Ascending aorta (tissue), 2 donors: ENCODE measurements at regions not wholly inside any gene's neighbourhood (a gene's known extent, or its start where the extent isn't known, plus 50 kb on each side); places are given as distances from the start of the nearest gene placed in this dataset.

Experiments
- DNase-seq, 2 donors: peaks; one replicate each; pipeline ENCODE4 v3.0.0-alpha.2; 2019; ENCODE audit warnings: low spot score in 2 of 2
- H3K27ac ChIP-seq, 2 donors: fragments of 200-600 bp; sonication (generic); one replicate each; pipeline ENCODE4 v1.5.1; 2016 to 2017; ENCODE audit warnings: mild to moderate bottlenecking in 1 of 2
- H3K27me3 ChIP-seq: fragments of 200-600 bp; sonication (generic); one replicate; pipeline ENCODE4 v1.5.1; 2017
- H3K36me3 ChIP-seq, 2 donors: fragments of 200-600 bp; sonication (generic); one replicate each; pipeline ENCODE4 v1.5.1; 2016
- H3K4me1 ChIP-seq, 2 donors: fragments of 200-600 bp; sonication (generic); one replicate each; pipeline ENCODE4 v1.5.1; 2016 to 2017; ENCODE audit warnings: mild to moderate bottlenecking in 1 of 2
- H3K4me3 ChIP-seq, 2 donors: fragments of 200-600 bp; sonication (generic); one replicate each; pipeline ENCODE4 v1.5.1; 2016 to 2017; ENCODE audit warnings: mild to moderate bottlenecking in 1 of 2
- H3K9me3 ChIP-seq, 2 donors: fragments of 200-600 bp; sonication (generic); one replicate each; pipeline ENCODE4 v1.5.1; 2016
- intact Hi-C: fragments of 100-400 bp; cut with DNase I; formaldehyde crosslinking; loops from one replicate; pipeline ENCODE4 v1.15.1; 2023
- TF ChIP-seq, protein P1 (sequence below), 3 experiments: fragments of 200-600 bp in 2 of 3; fragments of 450-650 bp in 1 of 3; sonication (generic) in 2 of 3; IDR thresholded peaks; one replicate each; pipeline ENCODE4 v1.5.1; 2016 to 2019; ENCODE audit warnings: antibody characterized with exemption in 3 of 3, mild to moderate bottlenecking in 1 of 3, moderate library complexity in 1 of 3

DNA sequence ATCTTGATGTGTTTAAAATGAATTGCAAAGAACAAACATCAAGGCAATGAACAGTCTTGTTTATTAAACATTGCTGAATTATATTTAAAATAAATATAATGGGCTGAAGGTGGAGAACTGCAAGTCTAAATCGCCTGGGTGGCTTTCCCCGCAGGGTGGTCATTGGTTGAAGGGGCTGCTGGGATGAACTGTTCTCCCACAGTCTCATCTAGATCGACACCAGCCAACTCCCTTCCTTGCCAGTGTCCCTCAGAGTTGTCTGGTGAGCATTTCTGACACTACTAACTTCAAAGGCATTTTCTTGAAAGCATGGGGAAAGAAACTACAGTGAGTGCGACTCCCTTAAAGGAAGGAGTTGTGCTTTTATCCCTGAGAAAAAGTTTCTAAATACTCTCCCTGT, 196.5 kb upstream of the LRTM1 start:
- no peak overlapping the region for H3K4me3 ChIP-seq
- intact Hi-C loops: no loop called here

More for the DNA sequence above, 196.5 kb upstream of the LRTM1 start:
- Histone ChIP-seq H3K9me3 (no peaks in the 10 kb centered on the region), H3K4me1 (no peaks in the 10 kb centered on the region), H3K36me3 (no peaks in the 10 kb centered on the region), H3K27ac (no peak overlapping the region), H3K27me3 (no peaks in the 10 kb centered on the region)
- DNase-seq: no peak
- TF ChIP-seq, protein P1, sequence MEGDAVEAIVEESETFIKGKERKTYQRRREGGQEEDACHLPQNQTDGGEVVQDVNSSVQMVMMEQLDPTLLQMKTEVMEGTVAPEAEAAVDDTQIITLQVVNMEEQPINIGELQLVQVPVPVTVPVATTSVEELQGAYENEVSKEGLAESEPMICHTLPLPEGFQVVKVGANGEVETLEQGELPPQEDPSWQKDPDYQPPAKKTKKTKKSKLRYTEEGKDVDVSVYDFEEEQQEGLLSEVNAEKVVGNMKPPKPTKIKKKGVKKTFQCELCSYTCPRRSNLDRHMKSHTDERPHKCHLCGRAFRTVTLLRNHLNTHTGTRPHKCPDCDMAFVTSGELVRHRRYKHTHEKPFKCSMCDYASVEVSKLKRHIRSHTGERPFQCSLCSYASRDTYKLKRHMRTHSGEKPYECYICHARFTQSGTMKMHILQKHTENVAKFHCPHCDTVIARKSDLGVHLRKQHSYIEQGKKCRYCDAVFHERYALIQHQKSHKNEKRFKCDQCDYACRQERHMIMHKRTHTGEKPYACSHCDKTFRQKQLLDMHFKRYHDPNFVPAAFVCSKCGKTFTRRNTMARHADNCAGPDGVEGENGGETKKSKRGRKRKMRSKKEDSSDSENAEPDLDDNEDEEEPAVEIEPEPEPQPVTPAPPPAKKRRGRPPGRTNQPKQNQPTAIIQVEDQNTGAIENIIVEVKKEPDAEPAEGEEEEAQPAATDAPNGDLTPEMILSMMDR (IDR thresholded peaks at IDR 0.05): no peak
